Naive thymus-derived CD4-positive, alpha-beta T cell (primary cell): ENCODE measurements at regions not wholly inside any gene's neighbourhood (a gene's known extent, or its start where the extent isn't known, plus 50 kb on each side); places are given as distances from the start of the nearest gene placed in this dataset.

Experiments used
- ATAC-seq: fragments of 150-1000 bp; cut with Tn5 transposase; 2 replicates; pipeline ENCODE4 v1.10.0; 2021; ENCODE audit warnings: mild to moderate bottlenecking, moderate library complexity
- CTCF ChIA-PET: fragments of 350-600 bp; sonication (Branson Sonifier 250); formaldehyde crosslinking; loops from one replicate; lab custom pipeline; 2021; ENCODE audit warnings: antibody characterized with exemption; lab: Charles Lee
- POLR2A ChIA-PET: fragments of 350-600 bp; sonication (Branson Sonifier 250); formaldehyde crosslinking; loops from one replicate; lab custom pipeline; 2021; ENCODE audit warnings: antibody characterized with exemption, inconsistent platforms; lab: Charles Lee
- DNase-seq, 9 donors: peaks; one replicate each; pipeline versions ENCODE4 v3.0.0 to v3.0.0-alpha.2; 2020 to 2022; ENCODE audit warnings: mixed read lengths in 1 of 9
- H3K27ac ChIP-seq: one replicate; pipeline ENCODE4 v1.7.0; 2013; ENCODE audit warnings: mild to moderate bottlenecking, low read depth, low read length, moderate library complexity
- H3K27me3 ChIP-seq, 2 donors: one replicate each; pipeline ENCODE4 v1.7.0; 2013; ENCODE audit warnings: low read length in 2 of 2, mild to moderate bottlenecking in 2 of 2, moderate library complexity in 2 of 2; ENCODE audit not compliant: control insufficient read depth in 2 of 2, insufficient read depth in 2 of 2
- H3K36me3 ChIP-seq, 3 experiments: 1 replicate in 2 of 3; 2 replicates in 1 of 3; pipeline ENCODE4 v1.7.0; 2013; ENCODE audit warnings: low read length in 3 of 3, mild to moderate bottlenecking in 3 of 3, moderate library complexity in 1 of 3; ENCODE audit not compliant: insufficient read depth in 3 of 3, control insufficient read depth in 2 of 3
- H3K4me1 ChIP-seq, 2 donors: one replicate each; pipeline ENCODE4 v1.7.0; 2013; ENCODE audit warnings: low read length in 2 of 2, mild to moderate bottlenecking in 2 of 2, moderate library complexity in 1 of 2; ENCODE audit not compliant: control insufficient read depth in 2 of 2, insufficient read depth in 2 of 2
- H3K4me3 ChIP-seq: 2 replicates; pipeline ENCODE4 v1.7.0; 2013; ENCODE audit warnings: mild to moderate bottlenecking, low read length
- H3K9me3 ChIP-seq, 3 experiments: 1 replicate in 2 of 3; 2 replicates in 1 of 3; pipeline ENCODE4 v1.7.0; 2013; ENCODE audit warnings: low read length in 3 of 3; ENCODE audit not compliant: control insufficient read depth in 2 of 3
- H3K27ac Mint-ChIP-seq, 9 donors: one replicate each; pipeline ENCODE4 v1.8.0; 2020 to 2022; ENCODE audit warnings: mixed read lengths in 9 of 9, mild to moderate bottlenecking in 8 of 9, moderate library complexity in 5 of 9, inconsistent platforms in 2 of 9
- H3K27me3 Mint-ChIP-seq, 5 donors: one replicate each; pipeline ENCODE4 v1.8.0; 2021 to 2022; ENCODE audit warnings: mixed read lengths in 5 of 5, mild to moderate bottlenecking in 1 of 5
- H3K36me3 Mint-ChIP-seq, 5 donors: one replicate each; pipeline ENCODE4 v1.8.0; 2020 to 2022; ENCODE audit warnings: mixed read lengths in 5 of 5, mild to moderate bottlenecking in 3 of 5, inconsistent platforms in 1 of 5
- H3K4me1 Mint-ChIP-seq, 7 donors: one replicate each; pipeline ENCODE4 v1.8.0; 2020 to 2022; ENCODE audit warnings: mixed read lengths in 7 of 7, mild to moderate bottlenecking in 3 of 7, inconsistent platforms in 1 of 7
- H3K4me3 Mint-ChIP-seq, 10 donors: one replicate each; pipeline ENCODE4 v1.8.0; 2020 to 2022; ENCODE audit warnings: mild to moderate bottlenecking in 10 of 10, mixed read lengths in 10 of 10, moderate library complexity in 6 of 10, inconsistent platforms in 2 of 10
- H3K9me3 Mint-ChIP-seq, 11 donors: one replicate each; pipeline ENCODE4 v1.8.0; 2020 to 2022; ENCODE audit warnings: mixed read lengths in 11 of 11, mild to moderate bottlenecking in 4 of 11, inconsistent platforms in 1 of 11, moderate library complexity in 1 of 11
- intact Hi-C, 2 donors: fragments of 100-400 bp; cut with micrococcal nuclease; formaldehyde crosslinking; loops; one replicate each; pipeline ENCODE4 v1.15.1; 2023

DNA sequence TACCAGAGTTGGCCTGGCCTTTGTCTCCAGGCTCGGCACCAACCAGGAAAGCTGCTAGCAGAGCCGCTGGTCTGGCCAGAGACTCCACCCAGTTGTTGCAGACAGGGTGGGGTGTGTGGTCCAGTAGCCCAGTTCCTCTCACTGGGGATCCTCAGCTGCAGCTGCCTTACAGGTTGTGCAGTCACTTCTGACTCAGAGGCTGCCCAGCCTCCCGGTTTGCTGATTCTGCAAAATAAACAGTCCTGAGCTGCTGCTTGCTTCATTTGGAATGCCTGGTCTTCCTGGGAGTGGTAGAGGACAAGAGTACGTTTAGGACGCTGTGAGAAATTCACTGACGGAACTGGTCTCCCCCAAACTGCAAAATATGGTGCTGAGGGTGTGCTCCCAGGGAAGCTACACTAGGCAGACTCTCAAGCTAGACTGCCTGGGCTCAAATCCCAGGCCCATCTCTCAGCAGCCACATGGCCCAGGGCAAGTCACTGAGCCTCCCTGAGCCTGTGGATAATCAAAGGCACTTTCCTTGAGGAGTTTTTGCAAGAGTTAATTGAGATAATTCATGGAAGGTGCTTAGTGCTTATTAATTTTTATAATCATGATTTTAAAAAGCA is 246.1 kb downstream of the TFAP2C start:
- intact Hi-C loops: no loop called here
- no peaks in the 10 kb centered on the region for H3K4me1 Mint-ChIP-seq
- H3K4me3 Mint-ChIP-seq: no peak overlapping the region
- Histone ChIP-seq H3K9me3 (no peaks in the 10 kb centered on the region), H3K36me3 (no peaks in the 10 kb centered on the region), H3K4me1 (no peaks in the 10 kb centered on the region), H3K27ac (no peak overlapping the region), H3K4me3 (no peak overlapping the region), H3K27me3 (peaks cover 0 to 2% of the 10 kb centered on the region in 2 donors)
- peaks cover 0 to 6% (median 0%) of the 10 kb centered on the region in 11 donors for H3K9me3 Mint-ChIP-seq
- H3K27ac Mint-ChIP-seq: no peak overlapping the region
- no peak for ATAC-seq
- no peaks in the 10 kb centered on the region for H3K36me3 Mint-ChIP-seq
- POLR2A ChIA-PET: no interaction called here
- H3K27me3 Mint-ChIP-seq: peaks cover 0 to 18% (median 9%) of the 10 kb centered on the region in 5 donors
- DNase-seq: no peak
- CTCF ChIA-PET: no interaction called here

DNA sequence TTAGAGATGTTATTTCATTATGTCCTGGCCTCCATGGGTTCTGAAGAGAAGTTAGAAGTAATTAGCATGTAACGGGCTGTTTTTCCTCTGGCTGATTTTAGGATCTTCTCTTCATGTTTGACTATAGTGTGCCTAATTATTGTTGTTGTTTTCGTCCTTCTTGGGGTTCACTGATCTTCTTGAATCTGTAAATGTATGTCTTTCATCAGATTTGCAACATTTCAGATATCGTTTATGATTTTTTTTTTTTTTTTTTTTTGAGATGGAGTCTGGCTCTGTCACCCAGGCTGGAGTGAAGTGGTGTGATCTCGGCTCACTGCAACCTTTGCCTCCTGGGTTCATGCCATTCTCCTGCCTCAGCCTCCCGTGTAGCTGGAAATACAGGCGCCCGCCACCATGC is 246.7 kb downstream of the TFAP2C start:
- Mint-ChIP-seq H3K4me3 (no peak overlapping the region), H3K27me3 (peaks cover 0 to 25% (median 8%) of the 10 kb centered on the region in 5 donors), H3K36me3 (no peaks in the 10 kb centered on the region), H3K27ac (no peak overlapping the region), H3K9me3 (peaks cover 0 to 6% (median 0%) of the 10 kb centered on the region in 11 donors), H3K4me1 (no peaks in the 10 kb centered on the region)
- Histone ChIP-seq H3K9me3 (no peaks in the 10 kb centered on the region), H3K4me3 (no peak overlapping the region), H3K4me1 (no peaks in the 10 kb centered on the region), H3K27me3 (peaks cover 0 to 2% of the 10 kb centered on the region in 2 donors), H3K36me3 (no peaks in the 10 kb centered on the region), H3K27ac (no peak overlapping the region)
- no peak for DNase-seq
- POLR2A ChIA-PET: no interaction called here
- CTCF ChIA-PET: no interaction called here
- intact Hi-C loops: no loop called here
- no peak for ATAC-seq

DNA sequence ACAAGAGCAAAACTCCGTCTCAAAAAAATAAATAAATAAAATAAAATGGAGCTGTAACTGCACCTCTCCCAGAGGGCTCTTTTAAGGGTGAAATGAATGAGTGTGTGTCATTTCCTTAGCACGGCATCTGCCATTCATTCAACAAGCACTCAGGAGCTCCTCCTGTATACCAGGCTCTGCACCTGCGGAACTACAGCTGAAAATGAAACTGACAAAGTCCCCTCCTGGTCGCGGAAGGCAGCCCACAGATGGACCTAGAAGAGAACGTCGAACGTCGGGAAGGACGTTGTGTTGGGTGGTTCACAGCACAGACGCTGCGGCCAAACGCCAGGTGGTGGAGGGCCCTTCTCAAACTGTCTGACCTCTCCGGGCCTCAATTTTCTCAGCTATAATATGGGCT is 256.4 kb downstream of the TFAP2C start:
- no peaks in the 10 kb centered on the region for H3K27me3 ChIP-seq
- H3K4me3 Mint-ChIP-seq: no peak overlapping the region
- H3K4me3 ChIP-seq: no peak overlapping the region
- CTCF ChIA-PET: no interaction called here
- no peaks in the 10 kb centered on the region for H3K4me1 Mint-ChIP-seq
- H3K27ac Mint-ChIP-seq: peak overlapping the region in 1 of 9 donors; percentile 20
- POLR2A ChIA-PET: no interaction called here
- intact Hi-C loops: no loop called here
- ATAC-seq: no peak
- H3K27ac ChIP-seq: no peak overlapping the region
- H3K36me3 Mint-ChIP-seq: peaks cover 0 to 4% (median 0%) of the 10 kb centered on the region in 5 donors
- H3K9me3 Mint-ChIP-seq: peaks cover 0 to 4% (median 0%) of the 10 kb centered on the region in 11 donors
- no peaks in the 10 kb centered on the region for H3K36me3 ChIP-seq
- no peak for DNase-seq
- no peaks in the 10 kb centered on the region for H3K9me3 ChIP-seq
- H3K4me1 ChIP-seq: no peaks in the 10 kb centered on the region
- peaks cover 0 to 46% (median 10%) of the 10 kb centered on the region in 5 donors for H3K27me3 Mint-ChIP-seq

DNA sequence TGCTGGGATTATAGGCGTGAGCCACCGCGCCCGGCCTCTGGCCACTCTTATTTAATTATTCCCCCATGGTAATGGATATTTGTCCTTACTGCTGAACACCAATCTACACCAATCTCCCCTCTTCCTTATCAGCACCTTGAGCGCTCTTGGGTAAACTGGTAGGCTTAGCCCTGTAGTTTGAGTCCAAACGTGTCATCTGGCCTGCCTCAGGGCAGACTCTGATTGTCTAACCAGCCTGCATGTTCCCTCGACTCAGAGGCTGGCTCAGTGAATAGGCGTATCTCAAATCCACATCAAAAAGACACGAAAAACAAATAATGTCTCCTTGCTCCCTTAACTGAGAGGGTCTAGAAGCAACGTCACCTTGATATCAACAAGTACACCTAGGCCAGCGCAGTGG is 260.9 kb downstream of the TFAP2C start:
- H3K36me3 Mint-ChIP-seq: peaks cover 0 to 4% (median 3%) of the 10 kb centered on the region in 5 donors
- peaks cover 0 to 20% (median 16%) of the 10 kb centered on the region in 7 donors for H3K4me1 Mint-ChIP-seq
- peaks cover 0 to 17% (median 0%) of the 10 kb centered on the region in 5 donors for H3K27me3 Mint-ChIP-seq
- no peaks in the 10 kb centered on the region for H3K27me3 ChIP-seq
- no peaks in the 10 kb centered on the region for H3K4me1 ChIP-seq
- ChIA-PET POLR2A (no interaction called here), CTCF (no interaction called here)
- no peaks in the 10 kb centered on the region for H3K36me3 ChIP-seq
- DNase-seq: no peak
- ATAC-seq: no peak
- H3K9me3 ChIP-seq: no peaks in the 10 kb centered on the region
- H3K4me3 ChIP-seq: no peak overlapping the region
- H3K27ac ChIP-seq: no peak overlapping the region
- peaks cover 0 to 15% (median 4%) of the 10 kb centered on the region in 11 donors for H3K9me3 Mint-ChIP-seq
- no peak overlapping the region for H3K27ac Mint-ChIP-seq
- intact Hi-C loops: no loop called here
- H3K4me3 Mint-ChIP-seq: no peak overlapping the region

DNA sequence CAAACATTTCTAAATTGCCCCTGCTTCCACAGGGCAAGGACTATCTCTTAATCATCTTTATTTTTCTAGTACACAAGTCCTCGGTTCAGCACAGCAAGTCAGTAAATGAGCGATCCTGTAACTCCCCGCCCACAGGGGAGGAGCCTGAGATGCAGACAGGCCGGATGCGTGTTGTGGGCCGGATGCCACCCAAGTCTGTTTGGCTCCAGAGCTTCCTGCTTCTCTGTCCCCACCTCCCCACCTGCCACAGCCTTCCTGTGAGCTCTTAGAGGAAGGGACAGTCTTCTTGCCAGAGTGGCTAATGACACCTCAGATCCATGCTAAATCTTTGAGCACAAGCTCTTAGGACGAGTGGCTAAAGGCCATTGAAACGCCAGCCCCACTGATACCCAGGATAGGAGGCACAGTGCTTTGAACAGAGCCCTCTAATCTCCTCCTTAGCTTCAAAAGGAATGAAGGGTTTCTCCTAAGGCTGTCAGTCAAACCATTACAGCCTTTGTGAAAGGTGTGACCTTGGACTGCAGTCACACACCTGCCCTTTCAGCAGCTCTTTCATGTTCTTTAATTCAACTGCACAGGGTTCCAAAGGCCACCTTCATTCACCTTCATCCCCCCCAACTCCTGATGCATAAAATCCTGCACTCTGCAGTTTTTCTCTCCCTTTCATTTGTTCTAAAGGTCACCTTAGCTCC is 264.3 kb downstream of the TFAP2C start:
- Mint-ChIP-seq H3K27ac (peak overlapping the region in 5 of 9 donors; percentile 40 to 78 (median 53)), H3K27me3 (peaks cover 0 to 10% (median 3%) of the 10 kb centered on the region in 5 donors)

DNA sequence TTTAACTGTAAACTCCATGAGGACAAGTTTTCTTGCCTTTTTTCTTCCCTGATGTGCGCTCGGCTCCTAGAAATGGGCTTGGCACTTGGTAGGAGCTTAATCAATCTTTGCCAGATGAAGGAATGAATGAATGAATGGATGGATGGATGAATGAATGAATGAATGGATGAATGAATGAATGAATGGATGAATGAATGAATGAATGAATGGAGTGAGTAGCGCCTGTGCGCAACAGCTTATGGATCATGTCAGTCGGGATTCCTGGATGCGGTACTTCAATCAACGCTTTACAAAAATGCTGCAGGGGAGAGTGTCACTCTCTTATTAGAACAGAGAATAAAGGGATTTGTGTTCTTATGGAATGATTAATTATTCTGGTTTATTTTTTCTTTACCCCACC is 267.3 kb downstream of the TFAP2C start:
- Histone ChIP-seq H3K4me3 (no peak overlapping the region), H3K36me3 (no peaks in the 10 kb centered on the region), H3K27ac (no peak overlapping the region), H3K27me3 (no peaks in the 10 kb centered on the region), H3K9me3 (no peaks in the 10 kb centered on the region), H3K4me1 (no peaks in the 10 kb centered on the region)
- ATAC-seq (no peak), DNase-seq (no peak)
- H3K9me3 Mint-ChIP-seq: peaks cover 0 to 27% (median 7%) of the 10 kb centered on the region in 11 donors
- POLR2A ChIA-PET: no interaction called here
- peaks cover 0 to 22% (median 16%) of the 10 kb centered on the region in 7 donors for H3K4me1 Mint-ChIP-seq
- no peak overlapping the region for H3K27ac Mint-ChIP-seq
- CTCF ChIA-PET: no interaction called here
- no peak overlapping the region for H3K4me3 Mint-ChIP-seq
- H3K27me3 Mint-ChIP-seq: peaks cover 0 to 28% (median 23%) of the 10 kb centered on the region in 5 donors
- intact Hi-C loops: no loop called here
- H3K36me3 Mint-ChIP-seq: peaks cover 0 to 9% (median 6%) of the 10 kb centered on the region in 5 donors

More for the DNA sequence above, 264.3 kb downstream of the TFAP2C start:
- intact Hi-C loops: no loop called here
- ChIA-PET POLR2A (no interaction called here), CTCF (no interaction called here)
- peak overlapping the region in 3 of 10 donors; percentile 30 to 54 (median 53) for H3K4me3 Mint-ChIP-seq
- ATAC-seq (no peak), DNase-seq (peak in 3 of 9 donors; percentile 5 to 27 (median 26))
- no peaks in the 10 kb centered on the region for H3K9me3 ChIP-seq
- peaks cover 0 to 6% (median 3%) of the 10 kb centered on the region in 5 donors for H3K36me3 Mint-ChIP-seq
- H3K4me1 Mint-ChIP-seq: peaks cover 0 to 22% (median 16%) of the 10 kb centered on the region in 7 donors
- no peaks in the 10 kb centered on the region for H3K4me1 ChIP-seq
- peaks cover 0 to 15% (median 4%) of the 10 kb centered on the region in 11 donors for H3K9me3 Mint-ChIP-seq
- no peaks in the 10 kb centered on the region for H3K36me3 ChIP-seq
- H3K27me3 ChIP-seq: no peaks in the 10 kb centered on the region
- no peak overlapping the region for H3K4me3 ChIP-seq
- H3K27ac ChIP-seq: no peak overlapping the region
